H1 (cell line): ENCODE measurements at regions not wholly inside any gene's neighbourhood (a gene's known extent, or its start where the extent isn't known, plus 50 kb on each side); places are given as distances from the start of the nearest gene placed in this dataset.

Source experiments
- CTCF ChIA-PET: fragments of 300-600 bp; sonication (Branson Sonifier 250); formaldehyde crosslinking; loops from one replicate; lab custom pipeline; 2021; ENCODE audit not compliant: partially characterized antibody; lab: Charles Lee
- POLR2A ChIA-PET: fragments of 300-600 bp; sonication (Branson Sonifier 250); formaldehyde crosslinking; loops from one replicate; lab custom pipeline; 2021; ENCODE audit warnings: inconsistent platforms; ENCODE audit not compliant: partially characterized antibody; lab: Charles Lee
- DNase-seq, 2 experiments: peaks; one replicate each; pipeline versions ENCODE4 v3.0.0 to v3.0.0-alpha.2; 2010 to 2022; ENCODE audit warnings: low spot score in 2 of 2, low read depth in 1 of 2, mixed read lengths in 1 of 2
- FAIRE-seq: peaks from 2 replicates; lab custom pipeline; 2011; peaks lifted over from hg19 to GRCh38; lab: Jason Lieb, UNC
- H2AFZ ChIP-seq: 2 replicates; pipeline ENCODE4 v1.8.1; 2012; ENCODE audit warnings: low read length, inconsistent platforms
- H2AK5ac ChIP-seq: 2 replicates; pipeline ENCODE4 v1.6.1; 2013; ENCODE audit warnings: low read depth, low read length
- H2BK120ac ChIP-seq: replicated peaks from 2 replicates; pipeline ENCODE3; 2013; ENCODE audit warnings: low read depth, low read length, inconsistent platforms
- H2BK12ac ChIP-seq: 2 replicates; pipeline ENCODE4 v1.6.1; 2013; ENCODE audit warnings: low read depth, low read length
- H2BK15ac ChIP-seq: 2 replicates; pipeline ENCODE4 v1.6.1; 2013; ENCODE audit warnings: low read length
- H2BK20ac ChIP-seq: 2 replicates; pipeline ENCODE4 v1.6.1; 2013; ENCODE audit warnings: low read length
- H2BK5ac ChIP-seq: 2 replicates; pipeline ENCODE4 v1.6.1; 2013; ENCODE audit warnings: low read depth, low read length
- H3K14ac ChIP-seq: 2 replicates; pipeline ENCODE4 v1.6.1; 2013; ENCODE audit warnings: inconsistent platforms; ENCODE audit not compliant: insufficient read length
- H3K18ac ChIP-seq: 2 replicates; pipeline ENCODE4 v1.6.1; 2013; ENCODE audit warnings: low read length; ENCODE audit errors: extremely low read depth
- H3K23ac ChIP-seq: 2 replicates; pipeline ENCODE4 v1.6.1; 2013; ENCODE audit warnings: inconsistent platforms; ENCODE audit not compliant: insufficient read length
- H3K23me2 ChIP-seq: 2 replicates; pipeline ENCODE4 v1.6.1; 2013; ENCODE audit warnings: low read depth, low read length
- H3K27ac ChIP-seq: 2 replicates; pipeline ENCODE4 v1.6.1; 2011; ENCODE audit warnings: low read depth, low read length, inconsistent platforms
- H3K27me3 ChIP-seq, 4 experiments: replicated peaks in 1 of 4; 1 replicate in 1 of 4; 2 replicates in 3 of 4; pipeline versions ENCODE4 v1.6.1 to v1.8.1; 2011 to 2013; ENCODE audit warnings: low read length in 3 of 4, mild to moderate bottlenecking in 3 of 4, inconsistent platforms in 2 of 4, mixed read lengths in 2 of 4, moderate library complexity in 1 of 4; ENCODE audit not compliant: control insufficient read depth in 3 of 4, insufficient read depth in 3 of 4; ENCODE audit errors: extremely low read depth in 1 of 4
- H3K36me3 ChIP-seq, 4 experiments: 2 replicates each; pipeline versions ENCODE4 v1.6.1 to v1.8.1; 2011 to 2013; ENCODE audit warnings: mild to moderate bottlenecking in 4 of 4, low read length in 3 of 4, moderate library complexity in 2 of 4, control low read depth in 1 of 4, inconsistent platforms in 1 of 4; ENCODE audit not compliant: insufficient read depth in 4 of 4, control insufficient read depth in 2 of 4
- H3K4ac ChIP-seq: replicated peaks from 2 replicates; pipeline ENCODE3; 2013; ENCODE audit warnings: low read length, low read depth, mixed read lengths, inconsistent platforms; ENCODE audit not compliant: insufficient read length
- H3K4me1 ChIP-seq, 4 experiments: replicated peaks in 1 of 4; 1 replicate in 1 of 4; 2 replicates in 3 of 4; pipeline versions ENCODE4 v1.6.1 to v1.8.1; 2011 to 2013; ENCODE audit warnings: low read length in 3 of 4, inconsistent platforms in 2 of 4, mixed read lengths in 1 of 4; ENCODE audit not compliant: insufficient read depth in 4 of 4, control insufficient read depth in 3 of 4
- H3K4me2 ChIP-seq, 2 experiments: 2 replicates each; pipeline versions ENCODE4 v1.6.1 to v1.8.1; 2011 to 2013; ENCODE audit warnings: low read depth in 2 of 2, low read length in 2 of 2, control low read depth in 1 of 2, inconsistent platforms in 1 of 2, mild to moderate bottlenecking in 1 of 2; ENCODE audit not compliant: insufficient read depth in 1 of 2
- H3K4me3 ChIP-seq, 4 experiments: fragments of 200-600, 300-600 bp in 1 of 4; sonication (generic), shearing (Covaris generic), sonication (Bioruptor Twin) in 1 of 4; 2 replicates each; pipeline versions ENCODE4 v1.5.1 to v1.8.1; 2011 to 2016; ENCODE audit warnings: low read length in 4 of 4, low read depth in 3 of 4, control low read depth in 2 of 4, inconsistent platforms in 2 of 4, mild to moderate bottlenecking in 2 of 4, mixed read lengths in 1 of 4, moderate library complexity in 1 of 4; ENCODE audit not compliant: insufficient read depth in 2 of 4; ENCODE audit errors: extremely low read depth in 1 of 4
- H3K56ac ChIP-seq: replicated peaks from 2 replicates; pipeline ENCODE3; 2013; ENCODE audit warnings: low read depth, mild to moderate bottlenecking, mixed read lengths, low read length, inconsistent platforms; ENCODE audit not compliant: insufficient read length
- H3K79me1 ChIP-seq: 2 replicates; pipeline ENCODE4 v1.6.1; 2013; ENCODE audit warnings: low read depth, low read length, control low read depth
- H3K79me2 ChIP-seq, 2 experiments: 2 replicates each; pipeline versions ENCODE4 v1.6.1 to v1.8.1; 2012 to 2013; ENCODE audit warnings: low read length in 2 of 2, mild to moderate bottlenecking in 2 of 2, inconsistent platforms in 1 of 2; ENCODE audit not compliant: insufficient read depth in 2 of 2, control insufficient read depth in 1 of 2
- H3K9ac ChIP-seq, 4 experiments: replicated peaks in 1 of 4; 1 replicate in 1 of 4; 2 replicates in 3 of 4; pipeline versions ENCODE4 v1.6.1 to v1.8.1; 2011 to 2013; ENCODE audit warnings: low read depth in 3 of 4, low read length in 3 of 4, control low read depth in 2 of 4, mild to moderate bottlenecking in 2 of 4, moderate library complexity in 2 of 4, inconsistent platforms in 1 of 4; ENCODE audit errors: extremely low read depth in 1 of 4
- H3K9me3 ChIP-seq, 2 experiments: 2 replicates each; pipeline versions ENCODE4 v1.6.1 to v1.8.1; 2012 to 2013; ENCODE audit warnings: mild to moderate bottlenecking in 2 of 2, moderate library complexity in 2 of 2, control low read depth in 1 of 2, inconsistent platforms in 1 of 2, low read depth in 1 of 2, low read length in 1 of 2, mixed read lengths in 1 of 2; ENCODE audit not compliant: insufficient read depth in 2 of 2
- H4K20me1 ChIP-seq, 2 experiments: replicated peaks in 1 of 2; 2 replicates each; pipeline versions ENCODE3 to v1.8.1; 2011 to 2013; ENCODE audit warnings: inconsistent platforms in 2 of 2, low read length in 2 of 2, mild to moderate bottlenecking in 1 of 2; ENCODE audit not compliant: insufficient read depth in 2 of 2, control insufficient read depth in 1 of 2
- H4K5ac ChIP-seq: 2 replicates; pipeline ENCODE4 v1.6.1; 2013; ENCODE audit warnings: low read length, low read depth, mixed read lengths, inconsistent platforms; ENCODE audit not compliant: insufficient read length
- H4K8ac ChIP-seq: 2 replicates; pipeline ENCODE4 v1.8.0; 2013; ENCODE audit warnings: mild to moderate bottlenecking, moderate library complexity, low read length, inconsistent platforms; ENCODE audit not compliant: insufficient read depth; ENCODE audit errors: extremely low read depth
- H4K91ac ChIP-seq: replicated peaks from 2 replicates; pipeline ENCODE3; 2013; ENCODE audit warnings: low read length, mixed read lengths, inconsistent platforms; ENCODE audit not compliant: insufficient read length
- BACH1 ChIP-seq: IDR thresholded peaks from 2 replicates; pipeline ENCODE4 v1.6.1; 2012; ENCODE audit warnings: low read length, improper control_type of control experiment
- CBX5 ChIP-seq: fragments of 300-800, 300-1000 bp; sonication (generic); IDR thresholded peaks from 2 replicates; pipeline ENCODE4 v1.7.1; 2016; ENCODE audit warnings: antibody characterized with exemption, low read length, low read depth
- CEBPB ChIP-seq: IDR thresholded peaks from 2 replicates; pipeline ENCODE4 v1.6.1; 2012; ENCODE audit warnings: low read depth, low read length
- JUND ChIP-seq: IDR thresholded peaks from 2 replicates; pipeline ENCODE4 v1.6.1; 2011; ENCODE audit warnings: mild to moderate bottlenecking, improper control_type of control experiment, low read length
- KDM1A ChIP-seq: fragments of 200-600, 300-600 bp; sonication (generic); IDR thresholded peaks from 2 replicates; pipeline ENCODE4 v1.7.1; 2016; ENCODE audit warnings: mild to moderate bottlenecking, low read length, borderline replicate concordance
- POLR2AphosphoS5 ChIP-seq: IDR thresholded peaks from 2 replicates; pipeline ENCODE4 v1.6.1; 2011; ENCODE audit warnings: low read depth, low read length
- SP1 ChIP-seq: IDR thresholded peaks from 2 replicates; pipeline ENCODE4 v1.6.1; 2011; ENCODE audit warnings: low read depth, low read length
- SP4 ChIP-seq: IDR thresholded peaks from 2 replicates; pipeline ENCODE4 v1.6.1; 2012; ENCODE audit warnings: low read length, inconsistent platforms
- TAF1 ChIP-seq: IDR thresholded peaks from 2 replicates; pipeline ENCODE4 v1.6.1; 2011; ENCODE audit warnings: mild to moderate bottlenecking, low read depth, low read length
- TAF7 ChIP-seq: optimal IDR thresholded peaks from 2 replicates; pipeline ENCODE3; 2011; ENCODE audit warnings: low read depth, mild to moderate bottlenecking, inconsistent platforms, low read length, moderate library complexity, borderline replicate concordance
- TBP ChIP-seq: IDR thresholded peaks from 2 replicates; pipeline ENCODE4 v1.6.1; 2011; ENCODE audit warnings: low read depth, low read length, improper control_type of control experiment
- USF2 ChIP-seq: IDR thresholded peaks from 2 replicates; pipeline ENCODE4 v1.6.1; 2011; ENCODE audit warnings: low read length, improper control_type of control experiment
- ZNF274 ChIP-seq: IDR thresholded peaks from 2 replicates; pipeline ENCODE4 v1.7.0; 2012; ENCODE audit warnings: low read length, borderline replicate concordance; ENCODE audit errors: extremely low read depth
- WGBS, 2 experiments: shearing (Covaris generic) in 1 of 2; methylation state at CpG; one replicate each; pipeline versions ENCODE4 v1.1.6 to v1.1.7; 2013 to 2015; ENCODE audit warnings: low lambda C conversion rate in 2 of 2, mixed read lengths in 2 of 2, inconsistent platforms in 1 of 2, low coverage in 1 of 2, missing lambda C conversion rate in 1 of 2; ENCODE audit not compliant: insufficient replicate concordance in 2 of 2, insufficient coverage in 1 of 2, insufficient read length in 1 of 2; ENCODE audit errors: extremely low coverage in 1 of 2, missing lambda C conversion rate in 1 of 2; 5-methylcytosine and 5-hydroxymethylcytosine counted together

GRCh38 chr3:87461443-87461842 lies 185.1 kb upstream of the POU1F1 start:
- Histone ChIP-seq H3K27me3 (no peaks in the 10 kb centered on the region), H2AK5ac (no peak overlapping the region), H2BK15ac (no peak overlapping the region), H2BK12ac (no peak overlapping the region), H2BK120ac (no peak overlapping the region), H4K91ac (no peak overlapping the region), H3K4ac (no peak overlapping the region), H3K4me2 (no peak overlapping the region), H3K18ac (no peak overlapping the region), H2AFZ (0 out of 2 replicates have a peak overlapping the region, but pooled peaks have one; percentile 5), H3K14ac (no peak overlapping the region), H3K56ac (no peak overlapping the region), H3K36me3 (no peaks in the 10 kb centered on the region), H2BK5ac (no peak overlapping the region), H4K20me1 (no peaks in the 10 kb centered on the region), H3K23ac (no peak overlapping the region), H3K9ac (no peak overlapping the region), H4K5ac (no peak overlapping the region), H2BK20ac (no peak overlapping the region), H3K79me2 (no peaks in the 10 kb centered on the region), H3K4me1 (no peaks in the 10 kb centered on the region), H3K79me1 (no peaks in the 10 kb centered on the region), H3K23me2 (no peaks in the 10 kb centered on the region), H3K9me3 (no peaks in the 10 kb centered on the region), H3K27ac (no peak overlapping the region), H4K8ac (no peak overlapping the region), H3K4me3 (no peak overlapping the region)
- ChIA-PET POLR2A (no interaction called here), CTCF (interaction anchor here (1.1 kb wide), 1 partner anchor 42 kb away, joined by 3 read pairs; no protein-coding TSS in a partner anchor)
- DNase-seq, result no peak
- WGBS, 2 experiments, result 94% methylated on average over 2 of the region's 2 CpGs; no CpG with 5 or more reads in 1 of the 2 experiments
- no peak for FAIRE-seq
- TF ChIP-seq ZNF274 (no peak), SP1 (no peak), CBX5 (no peak), JUND (no peak), USF2 (no peak), BACH1 (no peak), KDM1A (no peak), POLR2AphosphoS5 (no peak), TAF1 (no peak), CEBPB (no peak), SP4 (no peak), TAF7 (no peak), TBP (no peak)
